Natural killer cell treated with Interleukin-12 subunit alpha and Interleukin-12 subunit beta and Interleukin-15 and Interleukin-18, amount 100 ng/mL, for 72 hours (primary cell): ENCODE measurements at regions not wholly inside any gene's neighbourhood (a gene's known extent, or its start where the extent isn't known, plus 50 kb on each side); places are given as distances from the start of the nearest gene placed in this dataset.

ENCODE experiments used
- ATAC-seq, 2 donors: fragments of 150-1000 bp; cut with Tn5 transposase in 1 of 2; sonication (Bioruptor Pico), chemical (Tn5 transposase) in 1 of 2; 2 replicates each; pipeline ENCODE4 v1.10.0; 2021
- DNase-seq: peaks from one replicate; pipeline ENCODE4 v3.0.0; 2022; ENCODE audit warnings: low spot score
- H3K27ac Mint-ChIP-seq, 2 donors: 1 replicate in 1 of 2; 2 replicates in 1 of 2; pipeline ENCODE4 v1.8.0; 2022; ENCODE audit warnings: mixed read lengths in 2 of 2, mild to moderate bottlenecking in 1 of 2, moderate library complexity in 1 of 2
- H3K27me3 Mint-ChIP-seq, 2 donors: 1 replicate in 1 of 2; 2 replicates in 1 of 2; pipeline ENCODE4 v1.8.0; 2022; ENCODE audit warnings: mixed read lengths in 2 of 2
- H3K36me3 Mint-ChIP-seq: one replicate; pipeline ENCODE4 v1.8.0; 2022; ENCODE audit warnings: mixed read lengths
- H3K4me1 Mint-ChIP-seq, 2 donors: 1 replicate in 1 of 2; 2 replicates in 1 of 2; pipeline ENCODE4 v1.8.0; 2022; ENCODE audit warnings: low read depth in 2 of 2, mixed read lengths in 2 of 2, mild to moderate bottlenecking in 1 of 2
- H3K4me3 Mint-ChIP-seq: one replicate; pipeline ENCODE4 v1.8.0; 2022; ENCODE audit warnings: mixed read lengths
- H3K9me3 Mint-ChIP-seq: 2 replicates; pipeline ENCODE4 v1.8.0; 2022; ENCODE audit warnings: mixed read lengths

GRCh38 chr1:29670752-29671151 is 434.4 kb downstream of the PTPRU start:
- Mint-ChIP-seq H3K9me3 (no peaks in the 10 kb centered on the region), H3K4me1 (peaks cover 0 to 2% of the 10 kb centered on the region in 2 donors), H3K36me3 (no peaks in the 10 kb centered on the region), H3K27ac (no peak overlapping the region), H3K27me3 (peaks cover 13 to 23% of the 10 kb centered on the region in 2 donors), H3K4me3 (no peak overlapping the region)
- DNase-seq: peak; percentile 47
- no peak for ATAC-seq

GRCh38 chr1:29669912-29670311 is 433.6 kb downstream of the PTPRU start:
- H3K9me3 Mint-ChIP-seq: no peaks in the 10 kb centered on the region
- H3K4me3 Mint-ChIP-seq: no peak overlapping the region
- peaks cover 0 to 2% of the 10 kb centered on the region in 2 donors for H3K4me1 Mint-ChIP-seq
- no peaks in the 10 kb centered on the region for H3K36me3 Mint-ChIP-seq
- H3K27me3 Mint-ChIP-seq: peaks cover 15 to 31% of the 10 kb centered on the region in 2 donors
- H3K27ac Mint-ChIP-seq: no peak overlapping the region
- DNase-seq (peak; percentile 42), ATAC-seq (no peak)

GRCh38 chr1:29669158-29669871 is 433.0 kb downstream of the PTPRU start:
- peak; percentile 55 for DNase-seq
- H3K4me1 Mint-ChIP-seq: peaks cover 0 to 2% of the 10 kb centered on the region in 2 donors
- no peaks in the 10 kb centered on the region for H3K36me3 Mint-ChIP-seq
- H3K27ac Mint-ChIP-seq: no peak overlapping the region
- H3K4me3 Mint-ChIP-seq: no peak overlapping the region
- H3K27me3 Mint-ChIP-seq: peaks cover 18 to 35% of the 10 kb centered on the region in 2 donors
- no peaks in the 10 kb centered on the region for H3K9me3 Mint-ChIP-seq
- no peak for ATAC-seq

- Mint-ChIP-seq H3K27ac (no peak overlapping the region), H3K4me1 (peaks cover 0 to 2% of the 10 kb centered on the region in 2 donors), H3K36me3 (no peaks in the 10 kb centered on the region), H3K4me3 (no peak overlapping the region), H3K9me3 (no peaks in the 10 kb centered on the region), H3K27me3 (peaks cover 19 to 35% of the 10 kb centered on the region in 2 donors)
- ATAC-seq: no peak
- peak; percentile 51 for DNase-seq
Measured at GRCh38 chr1:29668551-29669157, 432.3 kb downstream of the PTPRU start.

GRCh38 chr1:29667951-29668350 is 431.6 kb downstream of the PTPRU start:
- H3K27ac Mint-ChIP-seq: no peak overlapping the region
- DNase-seq: no peak
- peaks cover 19 to 35% of the 10 kb centered on the region in 2 donors for H3K27me3 Mint-ChIP-seq
- ATAC-seq: no peak
- H3K4me3 Mint-ChIP-seq: no peak overlapping the region
- no peaks in the 10 kb centered on the region for H3K9me3 Mint-ChIP-seq
- H3K36me3 Mint-ChIP-seq: no peaks in the 10 kb centered on the region
- H3K4me1 Mint-ChIP-seq: peaks cover 0 to 2% of the 10 kb centered on the region in 2 donors

- Mint-ChIP-seq H3K27me3 (peaks cover 32 to 61% of the 10 kb centered on the region in 2 donors), H3K4me3 (no peak overlapping the region), H3K9me3 (peaks cover 8% of the 10 kb centered on the region)
Measured at GRCh38 chr1:29664711-29665110, 428.4 kb downstream of the PTPRU start.

GRCh38 chr1:29658688-29659087 is 422.4 kb downstream of the PTPRU start:
- DNase-seq (no peak), ATAC-seq (no peak)
- Mint-ChIP-seq H3K4me3 (no peak overlapping the region), H3K4me1 (no peaks in the 10 kb centered on the region), H3K9me3 (peaks cover 8% of the 10 kb centered on the region), H3K27me3 (peaks cover 37 to 54% of the 10 kb centered on the region in 2 donors), H3K36me3 (peaks cover 7% of the 10 kb centered on the region), H3K27ac (no peak overlapping the region)

More at GRCh38 chr1:29664711-29665110, 428.4 kb downstream of the PTPRU start:
- DNase-seq (peak; percentile 15), ATAC-seq (no peak)
- no peak overlapping the region for H3K27ac Mint-ChIP-seq
- H3K4me1 Mint-ChIP-seq: no peaks in the 10 kb centered on the region
- H3K36me3 Mint-ChIP-seq: peaks cover 7% of the 10 kb centered on the region

GRCh38 chr1:29657816-29658215 is 421.5 kb downstream of the PTPRU start:
- H3K36me3 Mint-ChIP-seq: peaks cover 7% of the 10 kb centered on the region
- H3K4me1 Mint-ChIP-seq: no peaks in the 10 kb centered on the region
- DNase-seq (peak; percentile 2), ATAC-seq (no peak)
- peaks cover 39 to 57% of the 10 kb centered on the region in 2 donors for H3K27me3 Mint-ChIP-seq
- H3K4me3 Mint-ChIP-seq: no peak overlapping the region
- no peak overlapping the region for H3K27ac Mint-ChIP-seq
- peaks cover 8% of the 10 kb centered on the region for H3K9me3 Mint-ChIP-seq

GRCh38 chr1:29655945-29656850 is 419.9 kb downstream of the PTPRU start:
- DNase-seq: peak; percentile 51
- Mint-ChIP-seq H3K4me3 (no peak overlapping the region), H3K9me3 (peaks cover 4% of the 10 kb centered on the region), H3K4me1 (no peaks in the 10 kb centered on the region), H3K27ac (no peak overlapping the region), H3K36me3 (no peaks in the 10 kb centered on the region), H3K27me3 (peaks cover 30 to 44% of the 10 kb centered on the region in 2 donors)
- ATAC-seq: peak in 1 of 2 donors; percentile 17

- no peak overlapping the region for H3K4me3 Mint-ChIP-seq
- H3K4me1 Mint-ChIP-seq: no peaks in the 10 kb centered on the region
- H3K27ac Mint-ChIP-seq: no peak overlapping the region
- DNase-seq: peak; percentile 32
- H3K36me3 Mint-ChIP-seq: no peaks in the 10 kb centered on the region
- no peaks in the 10 kb centered on the region for H3K9me3 Mint-ChIP-seq
- H3K27me3 Mint-ChIP-seq: peaks cover 26 to 35% of the 10 kb centered on the region in 2 donors
- no peak for ATAC-seq
Measured at GRCh38 chr1:29655145-29655544, 418.8 kb downstream of the PTPRU start.

GRCh38 chr1:29653886-29654450 is 417.6 kb downstream of the PTPRU start:
- ATAC-seq: no peak
- Mint-ChIP-seq H3K36me3 (no peaks in the 10 kb centered on the region), H3K4me3 (no peak overlapping the region), H3K9me3 (no peaks in the 10 kb centered on the region), H3K27me3 (peaks cover 24 to 30% of the 10 kb centered on the region in 2 donors), H3K4me1 (no peaks in the 10 kb centered on the region), H3K27ac (no peak overlapping the region)
- peak; percentile 54 for DNase-seq

- Mint-ChIP-seq H3K27ac (no peak overlapping the region), H3K36me3 (no peaks in the 10 kb centered on the region), H3K4me3 (no peak overlapping the region), H3K27me3 (peaks cover 21 to 31% of the 10 kb centered on the region in 2 donors), H3K9me3 (no peaks in the 10 kb centered on the region), H3K4me1 (no peaks in the 10 kb centered on the region)
- DNase-seq (peak; percentile 37), ATAC-seq (no peak)
Measured at GRCh38 chr1:29653034-29653810, 416.9 kb downstream of the PTPRU start.
